GM19023 (cell line): ENCODE measurements at regions not wholly inside any gene's neighbourhood (a gene's known extent, or its start where the extent isn't known, plus 50 kb on each side); places are given as distances from the start of the nearest gene placed in this dataset.
A peak's percentile ranks its signal among the peaks of the same experiment; 100 is the strongest.
"Not testable (repeated sequence)": the region's sequence is repeated elsewhere in the genome, so short reads cannot be mapped to it uniquely, and the experiment has no call there.

Experiments
- ATAC-seq: cut with Tn5 transposase; IDR thresholded peaks from one replicate; pipeline ENCODE4 v1.9.1; 2021; ENCODE audit warnings: mild to moderate bottlenecking, moderate library complexity; ENCODE audit not compliant: unreplicated experiment

- no peak for ATAC-seq
These were observed 789.1 kb upstream of the HS3ST5 start for GRCh38 chr6:115131709-115132490.

DNA sequence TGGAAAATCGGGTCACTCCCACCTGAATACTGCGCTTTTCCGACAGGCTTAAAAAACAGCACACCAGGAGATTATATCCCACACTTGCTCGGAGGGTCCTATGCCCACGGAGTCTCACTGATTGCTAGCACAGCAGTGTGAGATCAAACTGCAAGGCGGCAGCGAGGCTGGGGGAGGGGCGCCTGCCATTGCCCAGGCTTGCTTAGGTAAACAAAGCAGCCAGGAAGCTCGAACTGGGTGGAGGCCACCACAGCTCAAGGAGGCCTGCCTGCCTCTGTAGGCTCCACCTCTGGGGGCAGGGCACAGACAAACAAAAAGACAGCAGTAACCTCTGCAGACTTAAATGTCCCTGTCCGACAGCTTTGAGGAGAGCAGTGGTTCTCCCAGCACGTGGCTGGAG lies 778.7 kb upstream of the HS3ST5 start:
- ATAC-seq, result not testable (repeated sequence)

DNA sequence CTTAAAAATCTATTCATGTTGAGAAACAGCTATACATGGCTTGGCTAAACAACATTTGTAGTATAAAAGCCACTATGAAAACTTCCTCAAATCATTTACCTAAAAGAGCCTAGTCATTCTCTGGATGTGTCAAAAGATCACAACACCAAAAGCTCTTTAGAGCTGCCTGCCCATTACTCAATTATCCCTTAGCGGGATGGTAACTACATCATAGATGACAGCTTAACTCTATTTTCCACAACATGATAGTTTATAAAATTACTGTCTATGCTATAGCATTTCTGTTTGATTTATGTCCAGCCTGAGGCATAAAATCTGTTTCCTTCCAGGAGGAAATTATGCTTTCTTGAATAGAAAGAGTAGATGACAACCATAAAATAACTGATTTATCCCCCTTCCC lies 777.6 kb upstream of the HS3ST5 start:
- no peak for ATAC-seq

- ATAC-seq, result no peak
These were observed 748.6 kb upstream of the HS3ST5 start for GRCh38 chr6:115091461-115091860.

DNA sequence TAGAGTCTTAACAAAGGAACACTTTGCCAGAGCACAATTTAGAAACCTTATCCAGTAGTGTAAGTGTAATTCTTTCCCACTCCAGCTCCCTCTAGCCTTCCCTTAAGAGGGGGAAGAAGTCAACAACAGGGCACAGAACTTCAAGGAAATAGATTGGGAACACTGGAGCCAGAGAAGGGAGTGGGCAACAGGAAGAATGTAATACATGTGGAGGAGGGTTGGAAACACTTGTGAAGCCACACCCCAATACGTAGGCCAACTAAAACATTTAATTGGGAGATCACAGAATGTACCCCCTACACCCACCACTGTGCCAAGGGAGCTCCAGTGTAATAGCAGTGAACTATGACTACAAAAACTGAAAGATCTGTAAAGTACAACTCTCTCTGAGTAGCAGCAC lies 735.7 kb upstream of the HS3ST5 start:
- ATAC-seq, result no peak

DNA sequence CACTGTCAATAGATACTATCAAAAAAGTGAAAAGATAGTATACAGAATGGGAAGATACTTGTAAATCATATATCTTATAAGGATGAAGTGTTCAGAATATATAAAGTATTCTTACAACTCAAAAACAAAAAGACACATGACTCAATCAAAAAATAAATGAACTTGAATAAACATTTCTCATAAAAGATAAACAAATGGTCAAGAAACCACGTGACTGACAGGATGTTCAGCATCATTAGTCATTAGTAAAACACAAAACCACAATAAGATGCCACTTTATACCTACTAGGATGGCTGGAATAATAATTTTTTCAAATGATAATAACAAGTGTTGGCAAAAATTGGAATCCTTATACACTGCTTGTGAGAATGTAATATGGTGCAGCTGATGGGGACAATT lies 729.1 kb upstream of the HS3ST5 start:
- ATAC-seq, result no peak

GRCh38 chr6:115067690-115068447 lies 725.0 kb upstream of the HS3ST5 start:
- no peak for ATAC-seq

DNA sequence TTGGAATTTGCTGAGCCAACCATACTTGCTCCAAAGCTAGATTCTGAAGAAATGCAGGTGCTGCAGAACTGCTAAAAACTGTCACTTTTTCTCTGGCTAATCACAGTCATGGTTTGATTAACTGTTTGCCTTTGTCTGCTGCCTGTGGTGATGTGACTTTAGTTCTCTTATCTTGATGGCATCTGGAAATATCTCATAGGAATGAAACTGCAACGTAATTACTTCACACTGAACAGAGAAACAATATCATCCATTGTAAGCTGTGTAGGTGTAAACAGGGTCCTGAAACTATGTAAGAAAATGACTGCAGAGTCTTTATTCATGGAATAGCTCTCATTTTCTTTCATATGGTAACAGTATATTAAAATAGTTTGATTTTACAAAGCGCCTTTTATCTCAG lies 721.9 kb upstream of the HS3ST5 start:
- ATAC-seq, result no peak

- no peak for ATAC-seq
These were observed 717.8 kb upstream of the HS3ST5 start for GRCh38 chr6:115060581-115060980.

DNA sequence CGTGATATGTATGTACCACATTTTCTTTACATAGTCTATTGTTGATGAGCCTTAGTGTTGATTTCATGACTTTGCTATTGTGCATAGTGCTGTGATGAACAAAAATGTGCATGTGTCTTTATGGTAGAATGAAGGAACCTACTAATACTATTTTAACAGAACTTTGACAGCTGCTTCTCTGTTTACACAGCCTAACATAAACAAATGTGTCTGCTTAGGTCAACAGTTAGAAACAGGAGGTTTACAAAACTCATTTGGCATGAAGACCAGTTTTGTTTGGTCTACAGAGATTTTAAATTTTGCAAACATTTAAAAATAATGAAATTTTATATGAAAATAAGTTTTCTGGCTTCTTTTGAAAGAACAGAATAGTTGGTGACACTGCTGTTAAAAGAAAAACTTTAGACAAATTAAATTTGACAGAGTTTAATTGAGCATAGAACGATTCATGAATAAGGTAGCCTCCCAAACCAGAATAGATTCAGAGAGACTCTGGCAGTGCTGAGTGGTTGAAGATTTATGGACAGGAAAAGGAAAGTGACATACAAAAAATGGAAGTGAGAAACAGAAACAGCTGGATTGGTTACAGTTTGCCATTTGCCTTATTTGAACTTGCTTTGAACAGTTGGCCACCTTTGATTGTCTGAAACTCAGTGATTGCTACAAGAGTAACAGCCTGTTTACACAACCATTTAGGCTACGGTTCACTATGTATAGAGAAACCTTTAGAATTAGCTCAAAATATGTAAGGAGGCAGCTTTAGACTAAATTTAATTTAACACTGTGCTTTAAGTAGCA lies 715.8 kb upstream of the HS3ST5 start:
- ATAC-seq, result no peak

GRCh38 chr6:115055579-115055978 lies 712.8 kb upstream of the HS3ST5 start:
- no peak for ATAC-seq

GRCh38 chr6:115054242-115054641 lies 711.4 kb upstream of the HS3ST5 start:
- ATAC-seq, result not testable (repeated sequence)

GRCh38 chr6:115053169-115053860 lies 710.5 kb upstream of the HS3ST5 start:
- no peak for ATAC-seq

DNA sequence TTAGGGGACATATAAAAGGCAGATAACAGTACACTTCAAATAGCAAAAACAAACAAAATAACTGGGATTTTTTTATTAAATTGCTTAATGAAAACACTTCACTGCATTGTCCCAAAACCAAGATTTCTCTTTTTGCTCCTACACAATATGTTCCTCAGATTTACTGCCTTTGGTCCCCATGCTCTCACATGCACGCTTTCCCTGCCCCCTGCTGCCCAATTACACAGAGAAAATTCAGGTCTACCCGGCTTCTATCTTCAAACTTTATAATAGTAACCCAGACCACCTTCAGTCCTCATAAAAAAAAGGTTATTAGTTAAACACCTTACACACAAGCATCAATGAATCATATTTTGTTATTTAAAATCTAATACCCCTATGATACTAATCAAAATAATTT lies 673.8 kb upstream of the HS3ST5 start:
- ATAC-seq, result no peak

GRCh38 chr6:115004982-115005381 lies 662.2 kb upstream of the HS3ST5 start:
- no peak for ATAC-seq

GRCh38 chr6:115004204-115004603 lies 661.4 kb upstream of the HS3ST5 start:
- ATAC-seq, result no peak

- ATAC-seq, result no peak
These were observed 659.0 kb upstream of the HS3ST5 start for GRCh38 chr6:115001731-115002350.

DNA sequence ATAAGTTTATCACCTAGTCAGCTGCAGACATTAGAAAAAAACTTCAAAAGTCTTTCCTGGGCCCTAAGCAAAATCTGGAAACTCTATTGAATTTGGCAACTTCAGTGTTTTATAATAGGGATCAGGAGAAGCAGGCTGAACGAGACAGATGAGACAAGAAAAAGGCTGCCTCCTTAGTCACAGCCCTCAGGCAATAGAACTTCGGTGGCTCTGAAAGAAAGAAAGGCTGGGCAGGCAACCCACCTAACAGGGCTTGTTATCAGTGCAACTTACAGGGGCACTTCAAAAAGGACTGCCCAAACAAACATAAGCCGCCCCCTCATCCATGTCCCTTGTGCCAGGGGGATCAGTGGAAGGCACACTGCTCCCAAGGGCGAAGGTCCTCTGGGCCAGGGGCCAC lies 657.9 kb upstream of the HS3ST5 start:
- ATAC-seq, result no peak

DNA sequence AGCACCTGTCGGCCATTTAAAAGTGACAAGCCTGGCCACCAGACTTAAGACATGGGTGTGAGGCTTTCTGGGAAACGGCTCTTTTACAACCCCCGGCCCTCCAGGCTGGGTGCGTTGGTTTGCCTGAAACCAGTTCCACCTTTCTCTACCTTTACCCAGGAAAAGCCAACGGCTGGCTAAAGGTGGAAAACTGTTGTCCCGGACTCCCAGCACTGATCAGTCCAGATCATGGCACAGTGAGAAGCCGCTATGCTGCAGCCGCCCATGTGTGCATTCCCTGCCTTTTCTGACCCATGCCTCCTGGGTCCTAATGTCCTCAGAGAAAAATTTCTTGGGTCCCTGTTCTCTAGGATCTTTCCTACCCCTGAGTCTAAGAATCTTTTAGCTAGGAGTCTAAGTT lies 655.7 kb upstream of the HS3ST5 start:
- ATAC-seq, result no peak

DNA sequence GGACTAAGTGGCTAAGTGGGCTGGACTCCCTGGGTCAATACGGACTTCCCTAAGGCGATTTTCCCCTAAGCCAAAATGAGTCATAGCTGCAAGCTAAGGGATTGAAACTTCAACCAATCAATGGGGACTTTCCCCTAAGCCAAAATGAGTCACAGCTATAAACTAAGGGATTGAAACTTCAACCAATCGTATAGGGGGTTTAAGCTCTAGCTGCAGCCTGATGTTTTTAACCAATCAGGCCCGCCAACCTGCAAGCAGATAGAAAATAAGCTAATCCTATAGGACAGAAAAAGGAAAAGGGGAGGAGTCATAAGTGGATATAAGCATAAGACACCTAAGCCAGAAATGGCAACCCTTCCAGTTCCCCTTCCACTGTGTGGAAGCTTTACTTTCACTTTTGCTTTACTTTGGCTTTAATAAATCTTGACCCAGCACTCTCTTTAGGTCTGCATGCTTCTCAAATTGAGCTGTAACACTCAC lies 655.0 kb upstream of the HS3ST5 start:
- ATAC-seq, result peak; percentile 46
